Superior temporal gyrus (tissue), 1 donor: ENCODE measurements at regions not wholly inside any gene's neighbourhood (a gene's known extent, or its start where the extent isn't known, plus 50 kb on each side); places are given as distances from the start of the nearest gene placed in this dataset.
"Not testable (repeated sequence)": the region's sequence is repeated elsewhere in the genome, so short reads cannot be mapped to it uniquely, and the experiment has no call there.

ENCODE experiments used
- DNase-seq: peaks from one replicate; pipeline ENCODE4 v3.0.0-alpha.2; 2016; ENCODE audit errors: extremely low spot score

DNA sequence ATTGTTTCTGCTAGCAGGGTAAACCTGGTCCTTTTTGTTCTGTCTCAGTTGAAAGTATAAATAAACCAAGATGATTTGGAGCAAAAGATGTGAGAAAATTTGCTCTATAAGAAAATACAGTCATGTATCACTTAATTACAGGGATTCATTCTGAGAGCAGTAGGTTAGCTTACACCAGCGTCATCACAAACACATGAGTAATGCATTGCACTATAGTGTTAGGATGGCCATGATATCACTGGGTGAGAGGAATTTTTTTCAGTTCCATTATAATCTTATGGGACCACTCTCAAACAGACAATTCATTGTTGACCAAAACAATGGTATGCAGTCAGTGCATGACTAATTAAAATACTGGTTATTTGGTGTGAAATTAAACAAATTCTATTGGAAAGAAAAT, 430.9 kb downstream of the CHSY3 start:
- no peak for DNase-seq

- DNase-seq, result no peak
Measured at GRCh38 chr5:130333089-130333488, 428.8 kb downstream of the CHSY3 start.

DNA sequence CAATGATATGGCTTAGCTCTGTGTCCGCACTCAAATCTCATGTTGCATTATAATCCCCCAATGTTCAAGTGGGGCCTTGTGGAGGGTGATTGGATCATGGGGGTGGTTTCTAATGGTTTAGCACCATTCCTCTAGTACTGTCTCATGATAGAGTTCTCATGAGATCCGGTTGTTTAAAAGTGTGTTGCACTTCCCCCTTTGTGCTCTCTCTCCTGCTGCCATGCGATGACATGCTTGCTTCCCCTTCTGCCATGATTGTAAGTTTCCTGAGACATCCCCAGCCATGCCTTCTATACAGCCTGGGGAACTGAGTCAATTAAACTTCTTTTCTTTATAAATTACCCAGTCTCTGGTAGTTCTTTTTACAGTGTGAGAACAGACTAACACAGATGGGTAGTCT, 427.1 kb downstream of the CHSY3 start:
- no peak for DNase-seq

GRCh38 chr5:130324953-130325671, 420.8 kb downstream of the CHSY3 start:
- no peak for DNase-seq

DNA sequence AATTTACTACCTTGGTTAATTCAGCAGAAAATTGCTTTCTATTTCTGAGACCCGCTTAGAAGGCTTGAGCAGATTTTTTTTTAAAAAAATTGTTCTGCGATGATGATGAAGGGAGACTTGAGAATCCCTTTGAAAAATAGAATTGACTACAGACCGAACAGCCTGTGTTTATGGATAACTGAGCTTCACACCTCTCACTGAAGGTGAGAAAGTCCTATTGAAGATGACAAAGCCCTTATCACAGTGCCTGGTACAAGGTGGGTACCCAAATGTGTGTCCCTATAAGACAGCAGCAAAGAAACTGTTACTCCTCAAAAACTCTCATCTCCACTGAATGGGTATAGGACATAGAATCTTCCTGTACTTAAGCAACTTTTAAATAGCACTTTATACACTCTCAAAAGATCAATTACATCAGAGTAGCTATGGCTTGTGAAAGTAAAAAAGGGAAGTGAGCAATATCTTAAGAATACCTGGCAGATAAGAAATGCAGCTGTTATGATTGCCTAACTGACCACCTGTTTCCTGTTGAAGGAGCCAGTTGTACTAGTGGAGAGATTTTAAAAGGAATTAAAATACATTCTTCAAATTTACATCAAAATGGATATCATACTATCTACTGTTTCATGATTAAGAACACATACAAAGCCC, 419.7 kb downstream of the CHSY3 start:
- DNase-seq, result no peak

GRCh38 chr5:130321931-130322330, 417.7 kb downstream of the CHSY3 start:
- DNase-seq, result no peak

GRCh38 chr5:130316971-130317680, 412.9 kb downstream of the CHSY3 start:
- DNase-seq, result no peak

DNA sequence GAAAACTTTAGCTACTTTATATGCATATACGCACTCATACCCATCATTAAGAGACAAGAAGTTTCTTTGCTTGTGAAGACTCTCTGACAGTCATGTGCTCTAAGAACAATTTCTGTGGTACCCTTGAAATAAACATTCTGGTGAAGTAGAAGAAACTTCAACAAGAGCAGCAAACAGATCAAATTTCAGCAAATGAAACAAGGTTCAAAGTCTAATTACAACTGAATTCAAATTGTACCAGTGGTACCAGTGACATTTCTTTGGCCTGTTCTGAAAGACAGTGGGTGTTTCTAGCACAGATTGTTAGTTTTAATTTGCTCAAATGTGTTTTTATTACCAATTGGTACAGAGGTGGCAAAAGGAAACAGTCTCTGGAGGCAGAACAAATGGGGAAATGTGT, 391.0 kb downstream of the CHSY3 start:
- DNase-seq, result no peak

- DNase-seq, result not testable (repeated sequence)
Measured at GRCh38 chr5:130294798-130295197, 390.5 kb downstream of the CHSY3 start.

- no peak for DNase-seq
Measured at GRCh38 chr5:130290219-130290618, 386.0 kb downstream of the CHSY3 start.

DNA sequence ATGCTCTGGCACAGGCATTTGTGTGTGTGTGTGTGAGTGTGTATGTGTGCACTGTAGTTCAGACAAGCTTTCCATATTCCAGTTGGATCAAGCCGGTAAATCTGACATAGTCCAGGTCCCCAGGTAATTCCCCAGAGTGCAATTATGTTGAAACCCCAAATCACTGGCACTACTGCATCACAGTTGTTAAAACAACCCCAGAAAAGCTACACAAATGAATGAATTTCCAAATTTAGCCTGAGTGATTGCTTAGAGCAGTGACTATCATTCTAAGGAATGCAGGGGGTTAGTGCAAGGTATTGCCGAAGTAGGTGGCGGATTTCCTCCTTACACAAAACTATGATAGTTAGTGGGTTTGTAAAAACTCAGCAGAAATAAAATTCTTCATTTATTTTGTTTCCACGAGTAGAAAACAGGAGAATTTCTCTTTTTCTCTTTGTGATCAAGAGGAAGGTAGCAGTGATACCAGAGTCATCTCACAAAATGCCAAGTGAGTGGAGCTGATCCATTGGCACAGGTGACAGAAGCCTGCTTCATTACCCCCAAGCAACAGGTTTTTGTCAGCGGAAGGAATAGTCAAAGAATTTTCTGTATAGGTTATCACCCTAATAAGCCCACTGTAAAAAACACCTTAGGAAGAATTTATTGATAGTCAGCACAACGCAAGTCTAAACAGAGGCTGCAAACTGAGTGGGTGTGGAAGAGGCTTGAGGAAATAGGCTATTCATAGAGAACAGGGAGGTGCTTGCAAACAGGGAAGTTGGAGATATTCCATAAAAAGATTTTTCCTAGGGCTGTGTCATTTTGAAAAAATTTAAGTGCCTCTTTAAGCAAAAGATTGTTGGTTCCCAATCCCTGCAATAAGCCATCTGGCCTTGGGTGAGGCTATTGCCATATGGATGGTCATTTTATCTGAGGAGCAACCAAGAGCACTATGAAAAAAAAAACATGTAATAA, 385.1 kb downstream of the CHSY3 start:
- no peak for DNase-seq

DNA sequence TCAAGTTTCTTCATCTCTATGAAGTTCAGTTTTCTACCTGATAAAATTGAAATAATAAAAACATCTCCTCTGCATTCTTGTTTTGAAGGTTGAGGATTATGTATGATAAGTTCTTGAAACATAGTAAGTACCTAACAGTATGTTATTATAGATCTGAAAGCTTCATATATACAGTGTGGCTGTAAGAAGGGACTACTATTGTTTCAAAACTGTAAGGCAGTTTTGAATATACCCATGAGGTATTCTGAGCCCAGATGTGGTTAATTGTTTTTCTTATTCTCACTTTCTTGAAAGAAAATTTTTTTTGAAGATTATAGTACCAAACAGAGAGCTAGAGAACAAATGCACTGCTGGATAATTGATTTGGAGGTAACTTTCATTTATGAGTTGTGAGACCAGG, 383.2 kb downstream of the CHSY3 start:
- no peak for DNase-seq

DNA sequence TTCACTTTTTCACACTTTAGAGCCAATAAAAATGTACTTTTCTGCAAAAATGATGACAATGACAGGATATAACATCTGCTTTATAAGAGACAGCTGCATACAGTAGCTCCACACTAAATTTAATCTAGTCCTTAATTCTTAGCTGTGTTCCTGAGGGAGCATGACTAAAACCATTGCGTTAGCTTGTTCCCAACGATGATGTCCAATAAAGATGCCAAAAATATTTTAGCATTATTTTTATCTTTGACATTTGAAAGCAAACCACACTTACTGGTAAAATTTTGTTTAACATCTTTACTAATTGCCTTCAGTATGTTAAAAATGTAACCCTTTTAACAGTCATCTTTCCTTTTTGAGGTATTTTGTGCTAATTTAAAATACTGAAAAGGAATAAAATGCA, 382.7 kb downstream of the CHSY3 start:
- DNase-seq, result no peak

DNA sequence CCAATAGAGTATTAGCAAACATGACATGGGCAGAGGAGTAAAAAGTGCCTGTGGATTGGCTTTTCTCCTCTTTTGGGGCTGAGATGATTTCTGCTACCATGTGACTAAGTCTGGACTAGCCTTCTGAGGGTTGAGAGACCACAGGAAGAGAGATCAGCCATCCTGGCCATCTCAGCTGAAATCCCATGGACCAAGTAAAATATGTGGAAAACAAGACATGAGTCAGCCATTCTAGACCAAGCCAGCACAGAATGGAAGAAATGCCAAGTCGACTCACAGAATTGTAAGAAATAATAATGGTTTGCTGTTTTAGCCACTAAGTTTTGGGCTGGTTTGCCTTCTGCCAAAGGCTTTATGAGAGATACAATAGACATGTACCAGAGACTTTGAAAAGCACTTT, 377.8 kb downstream of the CHSY3 start:
- DNase-seq, result no peak

GRCh38 chr5:130280528-130281217, 376.4 kb downstream of the CHSY3 start:
- DNase-seq, result no peak

DNA sequence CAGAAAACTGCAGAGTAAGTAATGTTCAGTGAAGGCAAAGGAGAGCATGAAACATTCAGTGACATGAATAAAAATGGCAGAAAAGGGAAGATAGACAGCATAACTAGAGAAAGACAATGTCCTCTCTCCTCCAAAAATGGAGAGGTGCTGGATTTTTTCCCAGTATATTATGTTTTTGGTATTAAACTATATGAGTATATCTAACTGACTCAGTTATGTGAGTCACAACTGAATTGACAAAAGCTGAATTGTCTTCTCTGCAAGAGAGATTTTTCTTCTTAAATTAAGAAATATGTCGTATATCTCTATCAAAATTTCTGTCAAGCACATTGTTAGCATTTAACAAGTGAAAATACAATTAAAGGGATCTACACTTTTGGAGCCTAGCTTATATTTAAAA, 375.1 kb downstream of the CHSY3 start:
- DNase-seq, result peak; percentile 25

DNA sequence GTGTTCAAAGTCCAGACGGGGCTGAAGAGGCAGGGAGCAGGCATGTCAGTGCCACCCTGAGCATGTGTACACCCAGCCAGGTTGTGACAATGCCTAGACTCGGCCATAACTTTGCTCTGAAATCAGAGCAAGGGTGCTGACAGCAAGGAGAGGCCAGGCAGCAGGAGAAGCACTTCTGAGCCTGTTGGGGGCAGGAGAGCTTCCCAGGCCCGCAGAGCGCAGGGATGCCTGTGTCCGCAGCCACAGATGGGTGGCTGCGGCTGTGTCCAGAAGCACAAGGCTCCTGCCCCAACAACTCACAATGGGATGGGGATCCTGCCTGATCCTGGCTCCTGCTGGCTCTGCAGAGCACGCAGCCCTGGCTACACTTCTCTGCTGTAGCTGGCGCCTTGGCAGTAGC, 373.9 kb downstream of the CHSY3 start:
- DNase-seq, result no peak

DNA sequence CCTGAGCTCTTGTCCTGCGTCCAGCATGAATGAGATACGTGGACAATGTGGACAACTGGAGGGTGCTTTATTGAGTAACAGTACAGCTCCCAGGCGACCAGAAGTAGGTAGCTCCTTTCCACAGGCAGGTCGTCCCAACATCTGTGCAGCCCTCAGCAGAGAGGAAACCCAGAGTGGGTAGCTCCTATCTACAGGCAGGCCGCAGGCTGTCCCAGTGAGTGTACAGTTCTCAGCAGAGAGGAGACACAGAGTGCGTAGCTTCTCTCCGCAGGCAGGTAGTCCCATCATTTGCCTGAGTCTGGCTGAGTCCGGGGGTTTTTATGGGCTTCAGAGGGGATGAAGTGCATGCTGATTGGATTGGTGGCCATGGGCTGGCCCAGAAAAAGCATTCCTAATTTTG, 373.3 kb downstream of the CHSY3 start:
- no peak for DNase-seq

GRCh38 chr5:130277002-130277401, 372.7 kb downstream of the CHSY3 start:
- no peak for DNase-seq

DNA sequence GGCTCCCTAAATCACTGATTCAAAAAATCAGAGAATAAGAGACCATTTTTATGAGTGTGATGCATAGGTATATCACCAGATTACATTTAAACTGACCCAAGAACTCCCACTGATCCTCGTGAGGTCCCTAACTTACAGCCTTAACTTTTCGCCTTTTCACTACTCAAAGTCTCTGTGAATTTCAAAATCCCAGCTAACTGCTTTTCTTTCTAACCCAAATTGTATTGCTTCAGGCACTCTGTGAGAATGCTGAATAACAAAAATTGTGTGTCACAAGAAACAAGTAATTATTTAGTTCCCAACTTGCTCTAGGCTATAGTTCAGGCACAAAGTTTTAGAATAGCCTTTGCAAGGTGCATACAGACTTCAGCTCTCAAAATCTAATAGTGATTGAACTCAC, 368.6 kb downstream of the CHSY3 start:
- no peak for DNase-seq

DNA sequence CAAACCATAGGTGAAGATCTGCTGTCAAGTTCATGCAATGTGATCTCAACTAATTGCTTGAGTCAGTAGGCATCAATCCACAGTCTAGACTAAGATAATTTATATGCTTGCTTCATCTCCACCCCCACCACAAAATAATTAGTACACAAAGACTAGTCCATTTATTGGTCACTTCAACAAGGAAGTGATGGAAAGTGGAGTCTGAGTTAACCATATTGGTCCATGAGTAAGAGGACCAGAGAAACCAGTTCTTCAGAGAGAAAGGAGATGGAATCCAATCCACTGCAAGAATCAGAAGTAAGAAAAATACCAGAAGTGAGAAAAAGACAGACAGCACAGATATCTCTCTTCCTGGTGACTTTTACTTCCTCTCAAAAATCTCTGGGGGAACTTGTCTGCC, 366.5 kb downstream of the CHSY3 start:
- no peak for DNase-seq
